Uterus (tissue), 3 donors: ENCODE measurements at regions not wholly inside any gene's neighbourhood (a gene's known extent, or its start where the extent isn't known, plus 50 kb on each side); places are given as distances from the start of the nearest gene placed in this dataset.
"Not testable (repeated sequence)": the region's sequence is repeated elsewhere in the genome, so short reads cannot be mapped to it uniquely, and the experiment has no call there.

Source experiments
- DNase-seq, 2 donors: peaks; one replicate each; pipeline ENCODE4 v3.0.0-alpha.2; 2019 to 2020
- H3K27ac ChIP-seq, 2 donors: fragments of 200-600 bp; sonication (generic); 1 replicate in 1 of 2; 2 replicates in 1 of 2; pipeline ENCODE4 v1.5.1; 2016 to 2018
- H3K27me3 ChIP-seq, 2 donors: fragments of 200-600 bp; sonication (generic); one replicate each; pipeline ENCODE4 v1.5.1; 2018 to 2019; ENCODE audit warnings: control low read depth in 1 of 2
- H3K36me3 ChIP-seq, 2 donors: fragments of 200-600 bp; sonication (generic); one replicate each; pipeline ENCODE4 v1.5.1; 2019; ENCODE audit warnings: control low read depth in 1 of 2
- H3K4me1 ChIP-seq, 2 donors: fragments of 200-600 bp; sonication (generic); one replicate each; pipeline ENCODE4 v1.5.1; 2018 to 2019; ENCODE audit warnings: control low read depth in 1 of 2
- H3K4me3 ChIP-seq, 2 donors: fragments of 200-600 bp; sonication (generic); 1 replicate in 1 of 2; 2 replicates in 1 of 2; pipeline ENCODE4 v1.5.1; 2018 to 2019; ENCODE audit warnings: mild to moderate bottlenecking in 1 of 2
- H3K9me3 ChIP-seq, 2 donors: fragments of 200-600 bp; sonication (generic); one replicate each; pipeline ENCODE4 v1.5.1; 2019; ENCODE audit warnings: control low read depth in 1 of 2
- POLR2A ChIP-seq, 2 donors: fragments of 450-650 bp; IDR thresholded peaks; one replicate each; pipeline ENCODE4 v1.6.1; 2016; ENCODE audit warnings: antibody characterized with exemption in 2 of 2, mild to moderate bottlenecking in 1 of 2, moderate library complexity in 1 of 2
- intact Hi-C: fragments of 100-400 bp; cut with DNase I; formaldehyde crosslinking; loops from one replicate; pipeline ENCODE4 v1.15.1; 2023; ENCODE audit warnings: low total_unique reads
- TF ChIP-seq, protein P1 (sequence below), 4 experiments: fragments of 200-600 bp in 2 of 4; fragments of 450-650 bp in 2 of 4; sonication (generic) in 2 of 4; IDR thresholded peaks; one replicate each; pipeline ENCODE4 v1.5.1; 2016 to 2019; ENCODE audit warnings: antibody characterized with exemption in 4 of 4, mild to moderate bottlenecking in 2 of 4, moderate library complexity in 1 of 4
- donor health status: DM: yes; HTN: yes; CAD: no.

DNA sequence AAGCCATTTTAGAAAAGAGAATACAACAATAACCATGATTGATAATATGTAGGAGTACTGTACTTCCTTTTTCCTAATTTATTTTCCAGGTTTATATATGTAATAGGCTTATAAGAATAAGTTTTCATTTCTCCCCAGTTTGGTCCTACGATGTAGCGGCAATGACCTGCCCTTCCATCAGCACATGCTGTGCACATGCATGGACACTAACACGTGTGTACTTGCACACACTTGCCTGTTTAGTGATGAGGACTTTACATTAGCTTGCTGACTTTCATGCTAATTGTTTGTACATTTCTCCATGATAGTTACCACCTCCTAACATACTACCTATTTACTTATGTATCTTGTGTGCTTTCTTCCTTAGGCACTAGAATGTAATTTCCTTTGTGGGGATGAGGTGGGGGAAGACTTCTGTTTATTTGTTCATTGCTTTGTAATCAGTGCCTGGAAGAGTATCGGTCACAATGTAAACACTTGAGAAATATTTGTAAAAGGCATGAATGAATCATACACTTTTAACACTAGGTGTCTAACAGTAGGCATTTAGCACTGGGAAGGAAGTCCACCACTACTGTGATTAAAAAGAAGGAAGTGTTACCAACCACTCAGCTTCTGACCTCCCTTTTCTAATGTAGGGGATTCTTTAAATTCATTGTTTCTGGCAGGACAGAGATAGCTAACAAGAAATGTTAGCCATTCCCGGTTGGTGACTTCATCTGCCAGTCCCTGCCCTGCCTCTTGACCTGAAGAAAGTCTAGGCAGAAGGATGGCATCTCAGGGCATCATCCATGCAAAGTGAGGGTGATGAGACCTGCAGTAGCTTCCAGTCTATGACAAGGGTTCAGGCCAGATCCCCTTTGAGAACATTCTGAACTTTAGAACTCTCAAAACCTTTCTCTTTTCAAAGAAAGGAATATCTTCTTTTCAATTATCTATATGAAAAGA, 120.2 kb upstream of the RAB18 start:
- Histone ChIP-seq H3K4me1 (no peaks in the 10 kb centered on the region), H3K4me3 (no peak overlapping the region), H3K9me3 (no peaks in the 10 kb centered on the region), H3K36me3 (no peaks in the 10 kb centered on the region), H3K27ac (no peak overlapping the region), H3K27me3 (no peaks in the 10 kb centered on the region)
- no peak for DNase-seq
- intact Hi-C loops: no loop called here
- TF ChIP-seq POLR2A (IDR thresholded peaks at IDR 0.05): no peak
- TF ChIP-seq, protein P1, sequence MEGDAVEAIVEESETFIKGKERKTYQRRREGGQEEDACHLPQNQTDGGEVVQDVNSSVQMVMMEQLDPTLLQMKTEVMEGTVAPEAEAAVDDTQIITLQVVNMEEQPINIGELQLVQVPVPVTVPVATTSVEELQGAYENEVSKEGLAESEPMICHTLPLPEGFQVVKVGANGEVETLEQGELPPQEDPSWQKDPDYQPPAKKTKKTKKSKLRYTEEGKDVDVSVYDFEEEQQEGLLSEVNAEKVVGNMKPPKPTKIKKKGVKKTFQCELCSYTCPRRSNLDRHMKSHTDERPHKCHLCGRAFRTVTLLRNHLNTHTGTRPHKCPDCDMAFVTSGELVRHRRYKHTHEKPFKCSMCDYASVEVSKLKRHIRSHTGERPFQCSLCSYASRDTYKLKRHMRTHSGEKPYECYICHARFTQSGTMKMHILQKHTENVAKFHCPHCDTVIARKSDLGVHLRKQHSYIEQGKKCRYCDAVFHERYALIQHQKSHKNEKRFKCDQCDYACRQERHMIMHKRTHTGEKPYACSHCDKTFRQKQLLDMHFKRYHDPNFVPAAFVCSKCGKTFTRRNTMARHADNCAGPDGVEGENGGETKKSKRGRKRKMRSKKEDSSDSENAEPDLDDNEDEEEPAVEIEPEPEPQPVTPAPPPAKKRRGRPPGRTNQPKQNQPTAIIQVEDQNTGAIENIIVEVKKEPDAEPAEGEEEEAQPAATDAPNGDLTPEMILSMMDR (IDR thresholded peaks at IDR 0.05): no peak

DNA sequence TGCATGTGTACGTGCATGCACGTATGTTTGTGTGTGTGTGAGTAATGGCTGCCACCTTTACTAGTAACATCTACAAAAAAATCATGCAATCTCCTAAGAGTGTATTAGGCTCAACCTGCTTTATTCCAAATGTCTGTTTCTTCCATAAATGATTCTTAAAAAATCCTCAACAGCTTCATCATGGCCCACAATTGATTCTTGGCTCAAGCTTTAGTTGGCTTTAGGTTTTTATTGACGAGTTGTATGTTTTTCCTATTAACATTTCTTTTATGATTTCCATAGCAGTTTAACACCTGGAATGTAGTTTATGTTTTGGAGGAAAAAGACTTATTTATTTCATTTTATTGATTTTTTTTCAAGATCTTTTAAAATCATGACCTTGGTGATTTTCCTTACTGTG, 121.9 kb upstream of the RAB18 start:
- no peaks in the 10 kb centered on the region for H3K9me3 ChIP-seq
- no peaks in the 10 kb centered on the region for H3K4me1 ChIP-seq
- H3K4me3 ChIP-seq: no peak overlapping the region
- intact Hi-C loops: no loop called here
- no peak overlapping the region for H3K27ac ChIP-seq
- no peak for DNase-seq
- TF ChIP-seq, protein P1 (IDR thresholded peaks at IDR 0.05): no peak
- TF ChIP-seq POLR2A (IDR thresholded peaks at IDR 0.05): no peak
- H3K27me3 ChIP-seq: no peaks in the 10 kb centered on the region
- H3K36me3 ChIP-seq: no peaks in the 10 kb centered on the region

DNA sequence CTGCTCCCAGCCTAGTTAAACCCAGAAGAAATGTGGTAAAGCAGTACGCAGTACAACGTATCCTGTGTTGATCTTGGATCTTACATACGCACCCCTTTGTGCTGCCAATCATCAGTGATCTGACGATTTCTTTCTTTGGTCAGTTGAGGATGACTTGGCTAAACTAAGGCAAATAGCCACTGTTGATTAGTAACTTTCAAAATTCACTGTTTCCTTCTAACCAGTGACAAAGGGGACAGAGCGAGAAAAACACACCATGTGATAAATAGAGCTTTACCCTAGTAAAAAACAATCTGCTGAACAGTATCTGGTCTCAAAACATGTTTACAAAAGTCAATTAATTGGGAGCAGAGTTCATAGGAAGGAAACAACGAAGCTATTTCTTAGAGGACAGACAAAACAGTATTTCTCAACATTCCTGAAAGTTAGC, 123.2 kb upstream of the RAB18 start:
- H3K36me3 ChIP-seq: no peaks in the 10 kb centered on the region
- no peak for TF ChIP-seq POLR2A (IDR thresholded peaks at IDR 0.05)
- TF ChIP-seq, protein P1 (IDR thresholded peaks at IDR 0.05): no peak
- H3K9me3 ChIP-seq: no peaks in the 10 kb centered on the region
- intact Hi-C loops: no loop called here
- H3K27ac ChIP-seq: no peak overlapping the region
- DNase-seq: no peak
- no peak overlapping the region for H3K4me3 ChIP-seq
- no peaks in the 10 kb centered on the region for H3K4me1 ChIP-seq
- no peaks in the 10 kb centered on the region for H3K27me3 ChIP-seq

DNA sequence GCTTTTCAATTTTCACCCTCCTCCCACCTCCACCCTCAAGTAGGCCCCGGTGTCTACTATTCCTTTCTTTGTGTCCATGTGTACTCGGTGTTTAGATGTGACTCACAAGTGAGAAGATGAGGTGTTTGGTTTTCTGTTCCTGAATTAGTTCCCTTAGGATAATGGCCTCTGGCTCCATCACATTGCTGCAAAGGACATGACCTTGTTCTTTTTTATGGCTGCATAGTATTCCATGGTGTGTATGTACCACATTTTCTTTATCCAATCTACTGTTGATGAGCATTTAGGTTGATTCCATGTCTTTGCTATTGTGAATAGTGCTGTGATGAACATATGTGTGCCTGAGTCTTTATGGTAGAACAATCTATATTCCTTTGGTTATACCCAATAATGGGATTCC, 125.1 kb upstream of the RAB18 start:
- H3K4me1 ChIP-seq, H3K4me3 ChIP-seq, intact Hi-C loops, DNase-seq, H3K9me3 ChIP-seq, H3K27me3 ChIP-seq, H3K27ac ChIP-seq, H3K36me3 ChIP-seq: not testable (repeated sequence)

GRCh38 chr10:27373566-27374160, 130.4 kb upstream of the RAB18 start:
- no peaks in the 10 kb centered on the region for H3K4me1 ChIP-seq
- H3K27me3 ChIP-seq: no peaks in the 10 kb centered on the region
- H3K36me3 ChIP-seq: no peaks in the 10 kb centered on the region
- H3K4me3 ChIP-seq: no peak overlapping the region
- no peak for TF ChIP-seq POLR2A (IDR thresholded peaks at IDR 0.05)
- no peaks in the 10 kb centered on the region for H3K9me3 ChIP-seq
- no peak for DNase-seq
- intact Hi-C loops: no loop called here
- no peak overlapping the region for H3K27ac ChIP-seq

GRCh38 chr10:27372095-27372494, 131.5 kb upstream of the ACBD5 start:
- no peaks in the 10 kb centered on the region for H3K27me3 ChIP-seq
- no peaks in the 10 kb centered on the region for H3K9me3 ChIP-seq
- DNase-seq: no peak
- H3K4me1 ChIP-seq: no peaks in the 10 kb centered on the region
- intact Hi-C loops: no loop called here
- H3K36me3 ChIP-seq: no peaks in the 10 kb centered on the region
- H3K27ac ChIP-seq: no peak overlapping the region
- no peak for TF ChIP-seq POLR2A (IDR thresholded peaks at IDR 0.05)
- TF ChIP-seq, protein P1 (IDR thresholded peaks at IDR 0.05): no peak
- no peak overlapping the region for H3K4me3 ChIP-seq

DNA sequence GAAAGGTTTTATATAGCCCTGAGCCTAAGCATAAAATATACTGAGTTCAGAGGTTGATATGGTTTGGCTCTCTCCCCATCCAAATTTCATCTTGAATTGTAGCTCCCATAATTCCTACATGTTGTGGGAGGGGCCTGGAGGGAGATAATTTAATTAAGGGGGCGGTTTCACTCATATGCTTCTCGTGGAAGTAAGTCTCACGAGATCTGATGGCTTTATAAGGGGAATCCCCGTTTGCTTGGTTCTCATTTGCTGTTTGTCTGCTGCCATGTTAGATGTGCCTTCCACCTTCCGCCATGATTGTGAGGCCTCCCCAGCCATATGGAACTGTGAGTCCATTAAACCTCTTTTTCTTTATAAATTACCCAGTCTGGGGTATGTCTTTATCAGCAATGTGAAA, 130.8 kb upstream of the ACBD5 start:
- H3K27me3 ChIP-seq, H3K36me3 ChIP-seq, H3K4me1 ChIP-seq, DNase-seq, H3K27ac ChIP-seq, H3K4me3 ChIP-seq, H3K9me3 ChIP-seq, intact Hi-C loops: not testable (repeated sequence)
